ENCODE measurements at regions not wholly inside any gene's neighbourhood (a gene's known extent, or its start where the extent isn't known, plus 50 kb on each side); places are given as distances from the start of the nearest gene placed in this dataset.
"Not testable (repeated sequence)": the region's sequence is repeated elsewhere in the genome, so short reads cannot be mapped to it uniquely, and the experiment has no call there.

- no peak for TF ChIP-seq SIN3A (IDR thresholded peaks at IDR 0.05; ENCODE audit: borderline replicate concordance, low read depth, low read length)
- no peak for TF ChIP-seq NFIC (IDR thresholded peaks at IDR 0.05; ENCODE audit: borderline replicate concordance)
- no peak for TF ChIP-seq CTCF (IDR thresholded peaks at IDR 0.05)
Measured at GRCh38 chr17:30701498-30701989, 122.9 kb downstream of the CRLF3 start (continued).

- CTCF ChIA-PET; H3K27ac ChIP-seq (ENCODE audit: low read depth in 2 of 2, low read length in 1 of 2); H3K4me2 ChIP-seq; H3K9me3 ChIP-seq; POLR2A ChIA-PET; H3K4me3 ChIP-seq (ENCODE audit: low read depth in 2 of 2, low read length in 1 of 2); DNase-seq; H3K79me2 ChIP-seq (ENCODE audit: insufficient read depth); H3K9ac ChIP-seq; H3K4me1 ChIP-seq (ENCODE audit: control insufficient read depth in 1 of 2, insufficient read depth in 2 of 2, low read depth in 1 of 2, low read length in 1 of 2); H2AFZ ChIP-seq (ENCODE audit: low read depth); H3K36me3 ChIP-seq (replicated peaks in 1 of 2; ENCODE audit: control insufficient read depth in 1 of 2, insufficient read depth in 2 of 2, low read length in 1 of 2); H3K27me3 ChIP-seq (ENCODE audit: insufficient read depth); H3F3A ChIP-seq (replicated peaks; ENCODE audit: insufficient read depth); H4K20me1 ChIP-seq (ENCODE audit: insufficient read depth); H3K9me2 ChIP-seq: not testable (repeated sequence)
- 79% methylated on average over 9 of the region's 11 CpGs for WGBS (ENCODE audit: low lambda C conversion rate)
Measured at GRCh38 chr17:30700833-30701232, 123.7 kb downstream of the CRLF3 start.

- H3K79me2 ChIP-seq (ENCODE audit: insufficient read depth); H3K9me2 ChIP-seq; H3K27ac ChIP-seq (ENCODE audit: low read depth in 2 of 2, low read length in 1 of 2); H3K27me3 ChIP-seq (ENCODE audit: insufficient read depth); H3K4me1 ChIP-seq (ENCODE audit: control insufficient read depth in 1 of 2, insufficient read depth in 2 of 2, low read depth in 1 of 2, low read length in 1 of 2); H3K36me3 ChIP-seq (replicated peaks in 1 of 2; ENCODE audit: control insufficient read depth in 1 of 2, insufficient read depth in 2 of 2, low read length in 1 of 2); H4K20me1 ChIP-seq (ENCODE audit: insufficient read depth); POLR2A ChIA-PET; H3K9me3 ChIP-seq: not testable (repeated sequence)
- Histone ChIP-seq H2AFZ (ENCODE audit: low read depth) (peak overlapping the region; percentile 72; the same call in 1 of the 2 replicates), H3K9ac (peak overlapping the region; percentile 57; the same call in 1 of the 2 replicates), H3F3A (replicated peaks; ENCODE audit: insufficient read depth) (peaks cover 18% of the 10 kb centered on the region), H3K4me2 (peak overlapping the region; percentile 47; the same call in 1 of the 2 replicates), H3K4me3 (ENCODE audit: low read depth in 2 of 2, low read length in 1 of 2) (peak overlapping the region; percentile 37 to 66; a peak in 3 of 4 replicates)
- CTCF ChIA-PET = interaction anchor here (0.6 to 2.0 kb wide), 14 partner anchors 9 to 588 kb away, joined by 3 to 6 read pairs (median 3); no protein-coding TSS in a partner anchor
- TF ChIP-seq RAD21 (IDR thresholded peaks at IDR 0.05; ENCODE audit: low read length) (peak; percentile 63), SMC3 (IDR thresholded peaks at IDR 0.05; ENCODE audit: low read depth, low read length) (peak; percentile 48), CTCF (IDR thresholded peaks at IDR 0.05) (peak; percentile 83), ELF1 (IDR thresholded peaks at IDR 0.05) (peak; percentile 59)
- peak; percentile 79 for DNase-seq
- WGBS (ENCODE audit: low lambda C conversion rate) = 10% methylated on average over 32 of the region's 32 CpGs
Measured at GRCh38 chr17:30697619-30698460, 126.7 kb downstream of the CRLF3 start.
